WTC11 (cell line): ENCODE measurements at regions not wholly inside any gene's neighbourhood (a gene's known extent, or its start where the extent isn't known, plus 50 kb on each side); places are given as distances from the start of the nearest gene placed in this dataset.

Source experiments
- CREB1 ChIP-seq: sonication (generic); formaldehyde crosslinking; IDR thresholded peaks from 2 replicates; pipeline ENCODE4 v1.8.0; 2023; ENCODE audit warnings: mild to moderate bottlenecking, missing genetic modification reagents
- NR2C2 ChIP-seq: sonication (generic); formaldehyde crosslinking; IDR thresholded peaks from 2 replicates; pipeline ENCODE4 v1.8.0; 2022; ENCODE audit warnings: mild to moderate bottlenecking, missing genetic modification reagents
- NR3C1 ChIP-seq: sonication (generic); formaldehyde crosslinking; conservative IDR thresholded peaks from 2 replicates; pipeline ENCODE4 v1.8.1; 2023; ENCODE audit warnings: low read depth, mild to moderate bottlenecking, missing genetic modification reagents
- OVOL2 ChIP-seq: fragments of 250-450 bp; sonication (Bioruptor Pico); IDR thresholded peaks from 2 replicates; pipeline ENCODE4 v1.9.0; 2021; ENCODE audit warnings: mild to moderate bottlenecking, borderline replicate concordance
- SP1 ChIP-seq: sonication (generic); formaldehyde crosslinking; conservative IDR thresholded peaks from 2 replicates; pipeline ENCODE4 v1.8.1; 2022; ENCODE audit warnings: missing genetic modification reagents
- TEAD4 ChIP-seq: sonication (generic); formaldehyde crosslinking; IDR thresholded peaks from 2 replicates; pipeline ENCODE4 v1.8.0; 2022; ENCODE audit warnings: mild to moderate bottlenecking, missing genetic modification reagents
- TF ChIP-seq, protein P1 (sequence below): fragments of 200-600 bp; IDR thresholded peaks from 2 replicates; pipeline ENCODE4 v1.8.0; 2022; ENCODE audit warnings: antibody characterized with exemption
- TF ChIP-seq, protein P2 (sequence below): sonication (generic); formaldehyde crosslinking; IDR thresholded peaks from 2 replicates; pipeline ENCODE4 v1.8.1; 2023; ENCODE audit warnings: mild to moderate bottlenecking, missing genetic modification reagents, moderate library complexity
- TF ChIP-seq, protein P3 (sequence below): sonication (generic); formaldehyde crosslinking; conservative IDR thresholded peaks from 2 replicates; pipeline ENCODE4 v1.8.1; 2023; ENCODE audit warnings: mild to moderate bottlenecking, low read depth, missing genetic modification reagents, moderate library complexity

DNA sequence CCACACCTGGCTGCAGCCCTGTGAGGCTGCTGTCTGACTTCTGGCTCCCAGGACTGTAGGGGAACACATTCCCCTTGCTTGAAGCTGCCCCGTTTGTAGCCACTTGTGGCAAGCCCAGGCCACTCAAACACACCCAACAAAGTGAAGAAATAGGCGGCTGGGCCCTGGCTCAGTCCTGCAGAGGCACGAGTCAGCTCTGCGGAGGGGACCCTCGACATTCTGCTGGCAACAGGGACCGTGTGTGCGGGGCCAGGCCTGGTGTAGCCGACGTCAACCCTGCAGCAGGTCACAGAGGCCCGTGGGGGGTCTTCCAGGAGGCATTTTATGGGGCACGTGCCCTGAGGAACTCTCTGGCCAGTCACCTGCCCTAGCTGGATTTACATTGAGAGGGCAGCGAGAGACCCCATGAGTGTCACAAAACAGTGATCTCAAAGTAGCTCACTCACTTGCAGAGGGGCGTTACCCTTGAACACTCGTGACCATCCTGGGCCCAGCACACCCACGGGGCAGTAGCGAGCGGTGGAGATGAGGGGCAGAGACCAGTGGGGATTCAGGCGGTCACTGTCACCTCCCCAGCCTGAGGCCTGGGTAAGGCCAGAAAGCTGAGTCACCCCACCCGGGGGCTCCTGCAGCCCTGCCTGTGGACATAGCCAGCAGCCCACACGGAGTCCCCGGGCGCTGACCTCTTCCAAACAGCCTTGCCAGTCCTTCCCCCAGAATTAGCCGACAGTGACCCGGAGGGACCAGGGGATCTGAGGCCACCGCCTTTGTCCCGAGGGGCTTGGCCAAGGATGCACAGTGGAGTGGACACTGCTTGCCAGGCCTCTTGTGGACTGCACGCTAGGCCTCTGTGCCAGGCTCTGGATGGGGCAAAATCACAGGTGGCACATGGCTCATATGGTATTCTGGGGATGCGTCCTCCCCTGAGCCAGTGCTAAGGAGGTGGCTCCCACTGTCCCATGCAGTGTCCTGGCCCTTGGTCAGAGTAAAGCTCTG lies 139.5 kb downstream of the CTTN start:
- TF ChIP-seq, protein P1, sequence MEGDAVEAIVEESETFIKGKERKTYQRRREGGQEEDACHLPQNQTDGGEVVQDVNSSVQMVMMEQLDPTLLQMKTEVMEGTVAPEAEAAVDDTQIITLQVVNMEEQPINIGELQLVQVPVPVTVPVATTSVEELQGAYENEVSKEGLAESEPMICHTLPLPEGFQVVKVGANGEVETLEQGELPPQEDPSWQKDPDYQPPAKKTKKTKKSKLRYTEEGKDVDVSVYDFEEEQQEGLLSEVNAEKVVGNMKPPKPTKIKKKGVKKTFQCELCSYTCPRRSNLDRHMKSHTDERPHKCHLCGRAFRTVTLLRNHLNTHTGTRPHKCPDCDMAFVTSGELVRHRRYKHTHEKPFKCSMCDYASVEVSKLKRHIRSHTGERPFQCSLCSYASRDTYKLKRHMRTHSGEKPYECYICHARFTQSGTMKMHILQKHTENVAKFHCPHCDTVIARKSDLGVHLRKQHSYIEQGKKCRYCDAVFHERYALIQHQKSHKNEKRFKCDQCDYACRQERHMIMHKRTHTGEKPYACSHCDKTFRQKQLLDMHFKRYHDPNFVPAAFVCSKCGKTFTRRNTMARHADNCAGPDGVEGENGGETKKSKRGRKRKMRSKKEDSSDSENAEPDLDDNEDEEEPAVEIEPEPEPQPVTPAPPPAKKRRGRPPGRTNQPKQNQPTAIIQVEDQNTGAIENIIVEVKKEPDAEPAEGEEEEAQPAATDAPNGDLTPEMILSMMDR: no peak
- TF ChIP-seq TEAD4 (CRISPR knock-in tag): no peak
- no peak for TF ChIP-seq SP1 (CRISPR knock-in tag)
- no peak for TF ChIP-seq NR2C2 (CRISPR knock-in tag)
- TF ChIP-seq, protein P2, sequence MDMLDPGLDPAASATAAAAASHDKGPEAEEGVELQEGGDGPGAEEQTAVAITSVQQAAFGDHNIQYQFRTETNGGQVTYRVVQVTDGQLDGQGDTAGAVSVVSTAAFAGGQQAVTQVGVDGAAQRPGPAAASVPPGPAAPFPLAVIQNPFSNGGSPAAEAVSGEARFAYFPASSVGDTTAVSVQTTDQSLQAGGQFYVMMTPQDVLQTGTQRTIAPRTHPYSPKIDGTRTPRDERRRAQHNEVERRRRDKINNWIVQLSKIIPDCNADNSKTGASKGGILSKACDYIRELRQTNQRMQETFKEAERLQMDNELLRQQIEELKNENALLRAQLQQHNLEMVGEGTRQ (CRISPR knock-in tag): no peak
- no peak for TF ChIP-seq CREB1
- TF ChIP-seq NR3C1 (CRISPR knock-in tag): no peak
- TF ChIP-seq, protein P3, sequence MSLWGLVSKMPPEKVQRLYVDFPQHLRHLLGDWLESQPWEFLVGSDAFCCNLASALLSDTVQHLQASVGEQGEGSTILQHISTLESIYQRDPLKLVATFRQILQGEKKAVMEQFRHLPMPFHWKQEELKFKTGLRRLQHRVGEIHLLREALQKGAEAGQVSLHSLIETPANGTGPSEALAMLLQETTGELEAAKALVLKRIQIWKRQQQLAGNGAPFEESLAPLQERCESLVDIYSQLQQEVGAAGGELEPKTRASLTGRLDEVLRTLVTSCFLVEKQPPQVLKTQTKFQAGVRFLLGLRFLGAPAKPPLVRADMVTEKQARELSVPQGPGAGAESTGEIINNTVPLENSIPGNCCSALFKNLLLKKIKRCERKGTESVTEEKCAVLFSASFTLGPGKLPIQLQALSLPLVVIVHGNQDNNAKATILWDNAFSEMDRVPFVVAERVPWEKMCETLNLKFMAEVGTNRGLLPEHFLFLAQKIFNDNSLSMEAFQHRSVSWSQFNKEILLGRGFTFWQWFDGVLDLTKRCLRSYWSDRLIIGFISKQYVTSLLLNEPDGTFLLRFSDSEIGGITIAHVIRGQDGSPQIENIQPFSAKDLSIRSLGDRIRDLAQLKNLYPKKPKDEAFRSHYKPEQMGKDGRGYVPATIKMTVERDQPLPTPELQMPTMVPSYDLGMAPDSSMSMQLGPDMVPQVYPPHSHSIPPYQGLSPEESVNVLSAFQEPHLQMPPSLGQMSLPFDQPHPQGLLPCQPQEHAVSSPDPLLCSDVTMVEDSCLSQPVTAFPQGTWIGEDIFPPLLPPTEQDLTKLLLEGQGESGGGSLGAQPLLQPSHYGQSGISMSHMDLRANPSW (CRISPR knock-in tag): no peak
- TF ChIP-seq OVOL2: no peak
